GM12891 (cell line): ENCODE measurements at regions not wholly inside any gene's neighbourhood (a gene's known extent, or its start where the extent isn't known, plus 50 kb on each side); places are given as distances from the start of the nearest gene placed in this dataset.

ENCODE experiments used
- DNase-seq: peaks from one replicate; pipeline ENCODE4 v3.0.0; 2011; ENCODE audit warnings: low spot score; ENCODE audit not compliant: insufficient read length
- FAIRE-seq: peaks from 2 replicates; lab custom pipeline; 2011; peaks lifted over from hg19 to GRCh38; lab: Jason Lieb, UNC
- PAX5 ChIP-seq: IDR thresholded peaks from 2 replicates; pipeline ENCODE4 v1.6.1; 2011; ENCODE audit warnings: low read length, moderate library complexity, mild to moderate bottlenecking; ENCODE audit not compliant: insufficient read depth, severe bottlenecking
- POLR2A ChIP-seq: IDR thresholded peaks from 2 replicates; pipeline ENCODE4 v1.6.1; 2011; ENCODE audit warnings: low read depth, low read length, control low read depth
- POLR2AphosphoS5 ChIP-seq: IDR thresholded peaks from 2 replicates; pipeline ENCODE4 v1.6.1; 2011; ENCODE audit warnings: low read depth, low read length, control low read depth
- POU2F2 ChIP-seq: IDR thresholded peaks from 2 replicates; pipeline ENCODE4 v1.6.1; 2011; ENCODE audit warnings: low read depth, mild to moderate bottlenecking, control low read depth, low read length, moderate library complexity
- SPI1 ChIP-seq: IDR thresholded peaks from 2 replicates; pipeline ENCODE4 v1.6.1; 2011; ENCODE audit warnings: low read depth, low read length, control low read depth
- TAF1 ChIP-seq: IDR thresholded peaks from 2 replicates; pipeline ENCODE4 v1.6.1; 2011; ENCODE audit warnings: low read depth, low read length, control low read depth

DNA sequence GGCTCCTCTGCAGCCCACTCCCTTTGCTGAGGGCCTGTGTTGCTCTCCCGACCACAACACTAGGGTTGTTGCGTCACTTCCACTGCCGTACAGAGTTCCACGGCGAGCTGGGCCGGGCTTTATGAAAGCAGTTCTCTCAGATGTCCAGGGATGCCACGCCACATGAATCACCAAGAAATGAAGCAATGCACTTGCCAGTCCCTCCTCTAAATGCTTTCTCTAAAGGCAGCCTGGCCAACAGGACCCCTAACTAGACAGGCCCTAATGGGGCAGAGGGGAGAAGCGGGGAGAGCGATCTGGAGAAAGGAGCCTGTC lies 188.7 kb downstream of the CTTN start:
- FAIRE-seq (no peak), DNase-seq (no peak)
- TF ChIP-seq POLR2AphosphoS5 (no peak), POLR2A (no peak), SPI1 (no peak), POU2F2 (no peak), PAX5 (no peak), TAF1 (no peak)

DNA sequence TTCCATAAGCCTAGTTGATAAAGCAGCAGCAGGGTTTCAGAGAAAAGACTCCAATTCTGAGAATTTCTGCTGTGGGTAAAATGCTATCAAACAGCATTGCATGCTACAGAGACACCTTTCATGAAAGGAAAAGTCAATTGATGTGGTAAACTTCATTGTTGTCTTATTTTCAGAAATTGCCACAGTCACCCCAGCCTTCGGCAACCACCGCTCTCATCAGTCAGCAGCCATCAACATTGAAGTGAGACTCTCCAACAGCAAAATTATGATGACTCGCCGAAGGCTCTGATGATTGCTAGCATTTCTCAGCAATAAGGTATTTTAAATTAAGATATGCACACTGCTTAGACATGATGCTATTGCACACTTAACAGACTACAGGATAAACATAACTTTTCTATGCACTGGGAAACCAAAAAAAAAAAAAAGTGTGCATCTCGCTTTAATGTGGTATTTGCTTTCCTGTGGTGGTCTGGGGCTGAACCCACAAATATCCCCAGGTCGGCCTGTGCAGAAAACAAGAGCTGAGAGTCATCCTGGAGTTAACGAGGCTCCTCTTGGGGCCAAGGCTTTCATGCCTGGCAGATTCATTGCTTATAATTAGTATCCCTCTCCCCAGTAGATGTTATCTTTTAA lies 192.1 kb downstream of the CTTN start:
- DNase-seq: no peak
- no peak for FAIRE-seq
- no peak for TF ChIP-seq POLR2AphosphoS5

DNA sequence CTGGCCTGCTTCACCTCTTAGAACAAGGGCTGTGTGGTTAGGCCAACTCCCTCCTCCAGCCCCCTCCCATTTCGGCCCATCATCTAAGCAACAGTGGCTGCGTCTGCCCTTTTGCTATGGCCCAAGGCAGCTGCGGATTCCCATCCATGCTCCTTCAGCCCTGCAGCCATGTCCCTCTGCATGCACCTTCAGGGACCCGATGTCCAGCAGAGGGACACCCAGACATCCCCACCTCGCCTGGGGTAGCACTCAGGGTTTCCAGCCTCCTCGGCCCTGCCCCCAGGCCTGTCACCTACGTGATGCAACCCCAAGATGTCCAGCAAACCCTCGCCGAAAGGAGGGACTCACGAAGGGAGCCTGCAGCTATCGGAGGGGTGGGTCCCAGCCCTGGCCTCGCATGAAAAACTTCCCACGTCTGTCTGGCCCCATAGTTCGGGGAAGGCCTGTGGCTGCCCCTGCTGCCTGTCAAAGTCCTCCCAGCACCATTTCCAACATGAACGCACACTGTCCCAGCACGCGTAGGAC lies 194.4 kb downstream of the CTTN start:
- FAIRE-seq (no peak), DNase-seq (no peak)
- no peak for TF ChIP-seq SPI1
- TF ChIP-seq POLR2AphosphoS5: no peak
- TF ChIP-seq PAX5: no peak
- TF ChIP-seq TAF1: no peak
- no peak for TF ChIP-seq POLR2A
- no peak for TF ChIP-seq POU2F2

DNA sequence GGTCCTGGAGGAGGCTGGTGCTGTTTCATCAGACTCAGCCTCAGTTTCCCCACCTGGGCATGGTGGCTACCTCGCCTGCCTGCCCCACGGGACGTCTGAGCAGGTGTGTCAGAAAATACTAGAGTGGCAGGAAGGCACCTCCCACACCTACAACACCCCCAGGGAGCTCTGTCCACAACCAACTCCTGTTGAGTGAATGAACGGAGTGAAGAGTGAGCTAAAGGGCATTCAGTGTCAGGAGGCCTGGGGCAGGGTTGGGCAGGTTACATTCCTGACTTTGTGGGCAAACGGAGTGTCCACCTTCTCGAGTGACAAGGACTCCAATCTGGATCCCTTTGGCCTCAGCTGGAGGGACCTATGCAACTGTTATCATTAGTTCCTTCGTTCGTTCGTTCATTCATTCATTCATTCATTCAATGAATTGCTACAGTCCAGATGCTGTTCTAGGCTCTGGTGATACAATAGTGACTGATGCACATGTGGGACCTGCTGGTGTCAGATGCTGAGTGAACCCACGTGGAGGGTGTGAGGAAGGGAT lies 195.2 kb downstream of the CTTN start:
- TF ChIP-seq POLR2AphosphoS5: no peak
- no peak for TF ChIP-seq TAF1
- no peak for TF ChIP-seq SPI1
- TF ChIP-seq POLR2A: no peak
- no peak for FAIRE-seq
- no peak for DNase-seq

DNA sequence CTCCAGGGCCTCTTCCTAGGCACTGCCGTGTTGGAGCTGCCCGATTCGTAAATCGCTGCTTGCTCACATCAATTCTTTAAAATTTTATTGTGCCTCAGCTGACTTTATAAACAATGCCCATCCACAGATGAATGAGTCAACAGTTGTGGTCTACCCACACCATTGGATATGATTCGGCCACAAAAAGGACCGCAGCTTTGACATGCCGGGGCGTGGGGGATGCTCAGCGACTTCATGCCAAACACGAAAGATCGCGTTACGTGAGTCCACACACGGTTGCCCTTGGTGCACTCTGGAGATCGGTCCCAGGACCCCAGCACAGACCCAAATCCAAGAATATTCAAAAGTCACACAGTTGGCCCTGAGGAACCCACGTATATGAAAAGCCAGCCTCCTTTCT lies 195.7 kb downstream of the CTTN start:
- FAIRE-seq (no peak), DNase-seq (no peak)
- TF ChIP-seq TAF1 (no peak), POLR2A (no peak), SPI1 (no peak), PAX5 (no peak), POLR2AphosphoS5 (no peak), POU2F2 (no peak)

DNA sequence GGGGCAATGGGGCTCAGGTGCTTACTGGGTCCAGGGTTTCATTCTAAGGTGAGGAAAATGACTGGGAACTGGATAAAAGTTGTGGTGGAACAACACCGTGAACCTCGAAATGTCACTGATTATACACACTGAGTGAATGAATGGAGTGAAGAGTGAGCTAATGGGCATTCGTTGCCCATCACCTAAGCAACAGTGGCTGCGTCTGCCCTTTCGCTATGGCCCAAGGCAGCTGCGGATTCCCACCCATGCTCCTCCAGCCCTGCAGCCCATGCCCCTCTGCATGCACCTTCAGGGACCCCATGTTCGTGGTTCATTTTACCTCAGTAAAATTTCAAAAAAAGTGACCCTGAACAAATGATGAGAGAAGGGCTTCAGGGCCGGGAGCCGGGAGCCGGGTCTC lies 196.3 kb downstream of the CTTN start:
- FAIRE-seq: no peak
- TF ChIP-seq SPI1: no peak
- no peak for TF ChIP-seq TAF1
- TF ChIP-seq PAX5: no peak
- no peak for TF ChIP-seq POU2F2
- no peak for TF ChIP-seq POLR2AphosphoS5
- no peak for TF ChIP-seq POLR2A
- no peak for DNase-seq

DNA sequence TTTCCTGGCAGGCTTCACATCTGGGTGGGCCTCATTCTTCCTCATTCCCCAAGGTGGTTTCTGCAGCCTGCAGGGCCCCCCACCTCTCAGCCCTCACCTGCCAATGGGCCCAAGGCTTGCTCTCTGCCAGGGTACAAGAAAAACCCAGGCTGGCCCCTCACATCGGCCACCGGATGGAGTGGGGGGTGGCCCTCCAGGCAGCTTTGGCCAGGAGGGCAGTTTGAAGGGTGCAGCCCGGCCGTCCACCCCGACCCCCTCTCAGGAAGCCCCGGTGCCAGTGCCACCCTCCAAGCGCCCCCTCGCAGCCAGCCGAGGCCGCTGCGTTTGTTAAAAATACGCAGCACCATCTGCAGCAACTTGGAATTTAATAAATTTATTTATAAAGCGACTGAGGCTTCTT lies 196.7 kb downstream of the CTTN start:
- no peak for FAIRE-seq
- no peak for DNase-seq
- TF ChIP-seq POLR2AphosphoS5 (no peak), TAF1 (no peak), SPI1 (no peak), PAX5 (no peak), POU2F2 (no peak), POLR2A (no peak)

DNA sequence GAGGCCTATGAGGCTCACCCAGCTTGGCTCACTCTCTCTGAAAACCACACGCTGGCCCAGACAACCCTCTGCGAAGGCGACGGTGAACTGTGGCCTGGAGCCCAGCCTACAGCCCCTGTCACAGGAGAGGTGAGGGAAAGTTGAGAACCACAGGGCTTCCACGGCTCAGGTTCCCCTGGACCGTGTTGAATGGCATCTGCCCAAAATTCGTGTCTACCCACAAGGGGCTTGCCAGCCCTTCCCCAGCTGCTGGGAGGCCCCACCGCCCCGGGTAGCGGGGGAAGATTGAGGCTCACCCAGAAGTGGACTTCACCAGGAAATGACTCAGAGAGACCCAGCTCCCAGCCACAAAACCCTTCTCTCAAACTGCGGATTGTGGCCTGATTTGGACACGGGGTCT lies 197.1 kb downstream of the CTTN start:
- no peak for TF ChIP-seq POLR2A
- no peak for TF ChIP-seq TAF1
- no peak for TF ChIP-seq SPI1
- TF ChIP-seq POLR2AphosphoS5: no peak
- TF ChIP-seq POU2F2: no peak
- TF ChIP-seq PAX5: no peak
- FAIRE-seq: no peak
- no peak for DNase-seq

DNA sequence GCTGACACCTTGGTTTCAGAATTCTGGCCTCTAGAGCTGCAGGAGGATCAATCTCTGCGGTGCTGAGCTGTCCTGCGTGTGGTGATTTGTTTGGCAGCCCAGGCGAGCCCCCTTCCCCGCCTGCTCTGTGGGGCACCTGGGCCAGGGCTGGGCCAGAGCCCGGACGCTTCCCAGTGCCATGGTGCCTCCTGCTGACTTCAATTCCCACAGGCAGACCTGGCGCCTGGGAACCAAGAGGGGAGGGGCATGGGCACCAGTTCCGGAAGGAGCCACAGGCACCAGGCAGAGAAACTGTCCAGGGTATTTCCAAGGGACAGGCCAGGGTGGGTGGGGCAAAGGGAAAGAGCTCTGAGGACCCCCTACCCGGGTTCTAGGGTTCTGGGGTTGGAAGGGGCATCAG lies 197.8 kb downstream of the CTTN start:
- FAIRE-seq (no peak), DNase-seq (no peak)
- no peak for TF ChIP-seq POLR2A
- no peak for TF ChIP-seq TAF1
- no peak for TF ChIP-seq SPI1
- no peak for TF ChIP-seq POU2F2
- TF ChIP-seq POLR2AphosphoS5: no peak
- TF ChIP-seq PAX5: no peak

DNA sequence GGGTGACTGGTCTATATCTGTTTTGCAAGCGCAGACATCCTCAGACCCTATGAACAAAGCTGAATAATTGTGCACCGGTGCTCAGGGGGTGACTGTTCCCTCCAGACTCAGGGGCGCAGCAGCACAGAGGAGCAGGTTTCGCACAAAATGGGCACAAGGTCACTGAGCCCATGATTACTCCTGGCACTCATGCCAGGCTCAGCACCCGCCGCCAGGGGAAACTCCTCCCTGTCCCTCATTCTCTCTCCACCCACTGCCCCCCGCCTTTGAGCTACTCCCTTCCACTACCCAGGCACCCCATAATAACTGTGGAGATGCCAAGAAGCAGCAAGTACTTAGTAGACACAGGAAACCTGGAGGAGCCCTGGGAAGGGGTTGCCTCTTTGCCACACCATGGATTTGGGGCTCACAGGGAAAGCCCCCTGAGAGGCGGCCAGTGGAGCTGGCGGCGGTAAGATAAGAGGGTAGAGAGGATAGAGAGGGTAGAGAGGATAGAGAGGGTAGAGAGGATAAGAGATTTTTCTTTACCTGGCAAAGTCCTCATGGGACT lies 198.8 kb downstream of the CTTN start:
- DNase-seq (no peak), FAIRE-seq (no peak)
- TF ChIP-seq POLR2A (no peak), TAF1 (no peak), SPI1 (no peak), POLR2AphosphoS5 (no peak), PAX5 (no peak)
